NCI-H774 (cell line): ENCODE measurements at regions not wholly inside any gene's neighbourhood (a gene's known extent, or its start where the extent isn't known, plus 50 kb on each side); places are given as distances from the start of the nearest gene placed in this dataset.
"Not testable (repeated sequence)": the region's sequence is repeated elsewhere in the genome, so short reads cannot be mapped to it uniquely, and the experiment has no call there.

Source experiments
- DNase-seq: peaks from one replicate; lab custom pipeline; 2025; lab: John Stamatoyannopoulos, UW

GRCh38 chr3:153029350-153029749 lies 132.7 kb upstream of the RAP2B start:
- no peak for DNase-seq

DNA sequence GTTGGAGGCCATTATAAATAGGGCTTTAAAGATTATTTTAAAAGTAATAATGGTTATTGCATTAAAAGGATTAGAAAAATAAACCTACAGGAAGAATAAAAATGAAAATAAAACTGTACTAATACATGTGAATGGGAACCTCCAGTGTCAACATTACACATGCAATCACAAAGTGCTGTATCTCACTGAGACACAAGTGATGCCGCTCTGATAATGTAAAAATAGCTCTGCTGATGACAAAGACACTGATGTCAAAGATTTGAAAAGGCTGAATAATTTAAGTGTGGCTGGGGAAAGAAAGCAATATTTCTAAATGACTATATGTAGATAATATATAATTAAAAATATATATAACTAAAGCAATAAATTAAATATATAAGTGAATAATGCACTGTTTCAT lies 129.1 kb upstream of the RAP2B start:
- DNase-seq, result no peak

DNA sequence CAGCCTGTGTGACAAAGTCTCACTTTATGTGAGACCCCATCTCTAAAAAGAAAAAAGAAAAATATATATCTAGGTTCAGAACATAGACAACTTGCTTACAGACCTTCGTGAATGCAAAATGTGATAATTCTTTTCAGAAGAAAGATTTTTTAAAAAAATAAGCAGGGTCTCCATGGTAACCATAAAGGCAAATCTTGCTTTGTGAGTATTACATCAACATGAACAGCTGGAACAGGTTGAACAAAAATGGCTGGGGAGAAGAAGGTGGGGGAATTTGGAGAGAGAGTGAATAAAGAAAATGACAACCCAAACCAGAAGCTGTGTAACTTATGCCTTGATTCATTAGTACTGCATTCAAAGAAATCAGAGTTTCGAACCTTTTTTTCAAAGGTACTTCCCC lies 125.2 kb upstream of the RAP2B start:
- no peak for DNase-seq

DNA sequence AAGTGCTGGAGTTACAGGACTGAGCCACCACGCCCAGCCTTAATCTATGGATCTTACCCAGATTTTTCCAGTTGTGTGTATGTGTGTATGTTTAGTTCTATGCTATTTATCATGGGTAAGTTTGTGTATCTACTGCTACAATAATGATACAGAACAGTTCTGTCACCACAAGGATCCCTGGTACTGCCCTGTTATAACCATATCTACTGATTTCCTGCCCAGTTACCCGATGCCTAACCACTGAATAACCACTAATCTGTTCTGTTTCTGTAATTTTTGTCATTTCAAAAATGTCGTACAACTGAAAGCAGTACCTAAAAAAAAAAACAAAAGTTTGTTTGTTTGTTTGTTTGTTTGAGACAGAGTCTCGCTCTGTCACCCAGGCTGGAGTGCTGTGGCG lies 123.7 kb upstream of the RAP2B start:
- DNase-seq, result no peak

DNA sequence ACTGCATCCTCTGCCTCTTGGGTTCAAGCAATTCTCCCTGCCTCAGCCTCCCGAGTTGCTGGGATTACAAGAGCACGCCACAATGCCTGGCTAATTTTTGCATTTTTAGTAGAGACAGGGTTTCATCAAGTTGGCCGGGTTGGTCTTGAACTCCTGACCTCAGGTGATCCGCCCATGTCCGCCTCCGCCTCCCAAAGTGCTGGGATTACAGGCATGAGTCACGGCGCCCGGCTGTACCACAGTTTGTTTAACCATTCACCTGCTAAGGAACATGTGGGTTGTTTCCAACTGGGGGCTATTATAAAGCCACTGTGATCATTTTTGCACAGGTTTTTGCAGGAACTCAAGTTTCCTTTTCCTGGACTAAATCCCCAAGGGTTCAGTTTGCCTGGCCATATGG lies 123.2 kb upstream of the RAP2B start:
- DNase-seq, result no peak

GRCh38 chr3:153041181-153041580 lies 120.8 kb upstream of the RAP2B start:
- no peak for DNase-seq

GRCh38 chr3:153042088-153042487 lies 119.9 kb upstream of the RAP2B start:
- DNase-seq, result no peak

DNA sequence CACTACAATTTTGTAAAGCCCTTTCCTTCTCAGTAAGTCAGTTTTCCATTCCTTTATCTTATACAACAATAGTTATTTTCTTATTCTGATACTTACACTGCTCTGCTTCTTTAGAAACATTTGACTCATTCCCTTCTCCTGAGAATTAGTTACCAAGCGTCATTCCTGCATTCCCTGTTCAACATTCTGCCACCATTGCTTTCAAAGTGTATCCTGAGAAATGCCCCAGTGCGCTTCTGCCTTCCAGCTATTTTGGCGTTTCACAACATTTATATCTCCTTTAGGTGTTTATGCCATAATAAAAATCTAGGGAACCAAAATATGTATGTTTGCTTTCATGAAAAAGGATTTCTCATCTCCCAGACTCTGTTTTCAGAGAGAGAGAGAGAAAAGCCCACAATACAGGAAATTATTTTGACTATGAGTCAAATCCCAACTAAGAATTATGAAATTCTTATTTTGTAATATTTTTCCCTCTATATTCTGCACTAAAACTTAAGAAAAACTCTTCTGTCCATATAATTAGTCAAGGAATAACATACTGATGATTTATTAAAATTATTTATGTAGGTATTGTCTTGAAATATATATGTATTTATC lies 118.2 kb upstream of the RAP2B start:
- DNase-seq, result no peak

GRCh38 chr3:153045150-153045549 lies 116.9 kb upstream of the RAP2B start:
- no peak for DNase-seq

DNA sequence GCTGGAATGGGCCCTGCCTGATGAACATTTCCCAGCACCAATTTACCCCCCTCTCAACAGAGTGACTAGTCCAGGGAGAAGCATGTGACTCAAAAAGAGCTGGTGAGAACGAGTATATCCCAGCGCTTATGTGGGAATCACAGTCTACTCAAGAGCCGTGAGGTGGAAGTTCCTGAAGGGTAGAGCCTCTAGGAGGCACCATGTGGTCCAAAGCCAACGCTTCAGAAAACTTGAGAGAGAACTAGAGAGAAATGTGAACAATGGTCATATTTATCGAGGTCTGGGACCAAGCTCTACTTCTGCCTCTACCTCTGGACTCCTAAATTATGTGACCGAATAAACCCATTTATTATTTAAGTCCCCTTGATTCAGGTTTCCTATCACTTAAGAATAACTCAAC lies 111.0 kb upstream of the RAP2B start:
- no peak for DNase-seq

DNA sequence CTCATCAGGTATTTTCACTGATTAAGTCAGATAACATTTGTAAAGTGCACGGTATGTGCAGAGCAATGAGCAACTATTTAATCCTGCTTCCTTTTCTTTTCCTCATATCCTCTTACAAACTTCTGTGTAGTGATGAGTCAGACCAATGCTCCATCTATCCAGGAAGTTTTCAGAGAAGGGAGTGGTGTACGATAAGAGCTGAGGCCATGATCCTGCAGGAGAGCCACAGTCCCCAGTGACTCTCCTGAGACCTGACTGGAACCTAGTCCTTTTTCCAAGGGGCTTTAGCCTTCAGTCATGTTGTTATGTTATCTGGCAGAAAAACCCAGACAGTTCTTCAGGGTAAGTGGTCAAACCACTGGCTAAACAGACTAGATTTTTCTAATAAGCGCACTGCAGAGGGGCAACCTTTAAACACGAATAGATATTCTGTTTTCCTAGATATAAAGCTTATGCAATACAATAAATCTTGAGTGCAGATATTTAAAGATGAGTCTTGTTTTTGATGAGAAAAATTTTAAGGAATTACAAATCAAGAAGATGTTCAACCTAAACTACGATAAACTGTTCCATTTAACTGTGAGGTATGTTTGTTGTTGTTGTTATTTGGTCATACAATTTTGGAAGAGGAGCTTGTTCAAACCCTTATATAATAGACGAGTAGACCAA lies 110.5 kb upstream of the RAP2B start:
- DNase-seq, result no peak

GRCh38 chr3:153052096-153052460 lies 109.9 kb upstream of the RAP2B start:
- DNase-seq, result no peak

- no peak for DNase-seq
These were observed 106.8 kb upstream of the RAP2B start for GRCh38 chr3:153055217-153055616.

DNA sequence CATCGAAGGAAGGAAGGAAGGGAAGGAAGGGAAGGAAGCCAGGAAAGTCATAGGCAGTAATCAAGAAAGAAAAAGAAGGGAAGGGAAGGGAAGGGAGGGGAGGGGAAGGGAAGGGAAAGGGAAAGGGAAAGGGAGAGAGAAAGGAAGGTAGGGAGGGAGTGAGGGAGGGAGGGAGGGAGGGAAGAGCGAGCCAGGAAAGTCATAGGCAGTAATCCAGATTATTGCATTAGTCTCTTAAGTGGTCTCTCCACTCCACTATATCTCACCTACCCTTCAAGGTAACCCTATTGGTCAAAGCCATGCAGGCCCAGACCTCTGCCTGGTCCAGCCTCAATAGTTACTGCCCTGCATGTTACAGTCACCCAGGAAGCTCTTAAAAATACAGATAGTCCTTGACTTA lies 106.2 kb upstream of the RAP2B start:
- DNase-seq, result no peak

GRCh38 chr3:153058031-153058688 lies 103.9 kb upstream of the RAP2B start:
- DNase-seq, result not testable (repeated sequence)

DNA sequence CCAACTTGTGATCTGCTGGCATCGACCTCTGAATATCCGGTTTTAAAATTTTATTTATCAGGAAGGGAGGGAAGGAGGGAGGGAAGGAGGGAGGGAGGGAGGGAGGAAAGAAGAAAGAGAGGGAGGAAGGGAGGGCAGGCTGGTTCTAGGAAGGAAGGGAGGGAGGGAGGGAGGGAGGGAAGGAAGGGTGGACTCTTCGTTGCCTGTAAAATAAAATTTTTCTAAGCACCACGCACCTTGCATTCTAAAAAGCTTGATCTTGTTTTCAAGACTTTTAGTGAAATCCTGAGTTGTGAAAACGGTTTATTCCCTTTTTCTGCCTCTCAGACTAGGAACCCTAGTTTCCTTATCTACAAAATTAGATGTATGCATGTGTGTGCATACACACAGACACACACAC lies 101.7 kb upstream of the RAP2B start:
- DNase-seq, result no peak

DNA sequence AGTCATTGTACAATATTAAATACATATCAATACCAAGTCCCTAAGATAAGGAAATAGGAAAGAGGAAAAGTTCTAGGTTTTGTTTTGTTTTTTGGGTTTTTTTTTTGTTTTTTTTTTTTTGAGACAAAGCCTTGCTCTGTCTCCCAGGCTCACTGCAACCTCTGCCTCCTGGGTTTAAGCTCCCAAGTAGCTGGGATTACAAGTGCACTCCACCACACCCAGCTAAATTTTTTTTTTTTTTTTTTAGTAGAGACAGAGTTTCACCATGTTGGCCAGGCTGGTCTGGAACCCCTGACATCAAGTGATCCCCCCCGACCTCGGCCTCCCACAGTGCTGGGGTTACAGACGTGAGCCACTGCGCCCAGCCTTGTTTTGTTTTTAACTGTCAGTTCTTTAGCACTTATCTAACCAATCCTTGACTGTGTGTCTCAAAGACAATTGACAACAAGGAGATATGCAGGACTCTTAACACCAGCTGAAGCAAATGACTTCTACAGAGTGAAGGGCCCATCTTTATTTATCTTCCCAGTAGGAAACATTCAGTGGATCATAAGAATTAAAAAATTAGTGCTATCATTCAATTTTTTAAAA lies 100.0 kb upstream of the RAP2B start:
- DNase-seq, result no peak

- DNase-seq, result no peak
These were observed 98.7 kb upstream of the RAP2B start for GRCh38 chr3:153063337-153063736.

- no peak for DNase-seq
These were observed 95.0 kb upstream of the RAP2B start for GRCh38 chr3:153066983-153067382.

- DNase-seq, result no peak
These were observed 92.2 kb upstream of the RAP2B start for GRCh38 chr3:153069598-153070510.

DNA sequence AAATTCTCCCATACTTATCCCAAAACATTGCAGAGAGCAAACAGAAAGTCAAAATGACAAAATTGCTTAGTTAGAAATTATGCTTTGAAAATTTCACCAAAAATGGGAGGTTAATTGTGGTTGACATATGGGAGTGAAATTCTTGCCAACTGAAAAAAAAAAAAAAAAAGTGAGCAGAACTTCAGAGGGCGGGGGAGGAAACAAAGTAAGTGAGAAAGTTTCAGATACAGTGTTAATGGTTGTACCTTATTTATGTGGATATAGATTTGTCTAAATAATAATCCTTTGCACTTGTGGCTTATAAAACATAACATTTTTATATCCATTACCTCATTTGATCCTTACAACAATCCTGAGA lies 91.5 kb upstream of the RAP2B start:
- no peak for DNase-seq

DNA sequence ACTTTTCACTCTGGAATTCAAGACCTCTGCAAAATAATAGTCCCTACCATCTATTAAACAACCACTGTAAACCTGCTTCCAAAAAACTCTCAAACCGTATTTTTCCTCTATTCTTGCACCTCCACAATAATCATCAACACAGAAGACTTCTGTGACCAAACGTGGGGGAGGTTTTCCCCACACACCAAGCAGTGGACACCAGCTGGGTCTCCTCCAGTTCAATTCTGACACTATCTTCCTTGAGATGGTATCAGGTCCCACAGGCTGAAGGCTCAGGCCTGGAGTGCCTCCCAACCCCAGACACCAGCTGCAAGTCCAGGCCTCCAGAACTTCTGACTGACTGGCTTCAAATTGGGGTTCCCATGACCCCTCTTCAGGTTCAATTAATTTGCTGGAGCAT lies 89.6 kb upstream of the RAP2B start:
- no peak for DNase-seq
